ENCODE measurements at regions not wholly inside any gene's neighbourhood (a gene's known extent, or its start where the extent isn't known, plus 50 kb on each side); places are given as distances from the start of the nearest gene placed in this dataset.

DNA sequence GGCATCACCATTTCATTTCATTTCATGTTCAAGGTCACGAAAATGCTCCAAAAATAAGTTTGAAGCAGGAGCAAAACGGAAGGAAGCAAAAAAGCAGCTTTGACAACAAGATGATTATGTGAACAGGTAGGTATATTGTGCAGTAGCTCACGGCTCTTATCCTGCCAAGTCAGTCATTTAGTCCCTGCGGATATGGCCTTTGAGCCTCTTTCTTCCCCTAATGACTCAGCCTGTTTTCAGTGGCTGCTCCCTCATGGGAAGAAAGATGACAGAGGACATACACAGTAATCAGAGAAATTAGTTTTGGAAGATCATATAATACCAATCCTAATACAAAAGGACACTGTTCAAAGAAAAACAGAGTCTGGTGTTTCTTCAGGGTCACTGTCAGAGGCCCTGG lies 155.8 kb upstream of the GRAMD2B start:
- intact Hi-C loops (cut with micrococcal nuclease): no loop called here
- H3K4me1 ChIP-seq: no peaks in the 10 kb centered on the region

DNA sequence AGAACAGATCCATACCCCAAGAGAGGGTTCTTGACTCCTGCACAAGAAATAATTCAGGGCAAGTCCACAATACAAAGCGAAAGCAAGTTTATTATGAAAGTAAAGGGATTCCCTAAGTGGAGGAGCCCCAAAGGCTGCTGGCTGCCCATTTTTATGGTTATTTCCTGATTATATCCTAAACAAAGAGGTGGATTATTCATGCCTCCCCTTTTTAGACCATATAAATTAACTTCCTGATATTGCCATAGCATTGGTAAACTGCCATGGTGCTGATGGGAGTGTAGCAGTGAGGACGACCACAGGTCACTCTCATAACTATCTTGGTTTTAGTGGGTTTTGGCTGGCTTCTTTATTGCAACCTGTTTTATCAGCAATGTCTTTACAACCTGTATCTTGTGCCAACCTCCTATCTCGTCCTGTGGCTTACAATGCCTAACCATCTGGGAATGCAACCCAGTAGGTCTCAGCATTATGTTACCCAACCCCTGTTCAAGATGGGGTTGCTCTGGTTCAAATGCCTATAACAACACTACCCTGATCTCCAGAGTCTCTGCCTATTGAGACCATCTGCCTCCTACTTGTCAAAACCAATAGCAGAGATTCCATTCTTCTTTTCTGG lies 154.4 kb upstream of the GRAMD2B start:
- TF ChIP-seq, protein P1, sequence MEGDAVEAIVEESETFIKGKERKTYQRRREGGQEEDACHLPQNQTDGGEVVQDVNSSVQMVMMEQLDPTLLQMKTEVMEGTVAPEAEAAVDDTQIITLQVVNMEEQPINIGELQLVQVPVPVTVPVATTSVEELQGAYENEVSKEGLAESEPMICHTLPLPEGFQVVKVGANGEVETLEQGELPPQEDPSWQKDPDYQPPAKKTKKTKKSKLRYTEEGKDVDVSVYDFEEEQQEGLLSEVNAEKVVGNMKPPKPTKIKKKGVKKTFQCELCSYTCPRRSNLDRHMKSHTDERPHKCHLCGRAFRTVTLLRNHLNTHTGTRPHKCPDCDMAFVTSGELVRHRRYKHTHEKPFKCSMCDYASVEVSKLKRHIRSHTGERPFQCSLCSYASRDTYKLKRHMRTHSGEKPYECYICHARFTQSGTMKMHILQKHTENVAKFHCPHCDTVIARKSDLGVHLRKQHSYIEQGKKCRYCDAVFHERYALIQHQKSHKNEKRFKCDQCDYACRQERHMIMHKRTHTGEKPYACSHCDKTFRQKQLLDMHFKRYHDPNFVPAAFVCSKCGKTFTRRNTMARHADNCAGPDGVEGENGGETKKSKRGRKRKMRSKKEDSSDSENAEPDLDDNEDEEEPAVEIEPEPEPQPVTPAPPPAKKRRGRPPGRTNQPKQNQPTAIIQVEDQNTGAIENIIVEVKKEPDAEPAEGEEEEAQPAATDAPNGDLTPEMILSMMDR (IDR thresholded peaks at IDR 0.05; ENCODE audit: borderline replicate concordance): no peak
- no peak for DNase-seq
- H3K27me3 ChIP-seq (ENCODE audit: low read depth): no peaks in the 10 kb centered on the region
- H3K4me3 ChIP-seq: no peak overlapping the region
- intact Hi-C loops (cut with micrococcal nuclease): no loop called here
- no peak overlapping the region for H3K27ac ChIP-seq (replicated peaks)
- H3K4me1 ChIP-seq: no peaks in the 10 kb centered on the region
- peaks cover 8% of the 10 kb centered on the region for H3K9me3 ChIP-seq (replicated peaks)
- H3K36me3 ChIP-seq: no peaks in the 10 kb centered on the region

More for the DNA sequence above, 155.8 kb upstream of the GRAMD2B start:
- no peak overlapping the region for H3K27ac ChIP-seq (replicated peaks)
- no peaks in the 10 kb centered on the region for H3K27me3 ChIP-seq (ENCODE audit: low read depth)
- TF ChIP-seq, protein P1 (IDR thresholded peaks at IDR 0.05; ENCODE audit: borderline replicate concordance): no peak
- no peak overlapping the region for H3K4me3 ChIP-seq
- H3K9me3 ChIP-seq (replicated peaks): peaks cover 10% of the 10 kb centered on the region
- no peaks in the 10 kb centered on the region for H3K36me3 ChIP-seq
- DNase-seq: no peak

- no peak overlapping the region for H3K27ac ChIP-seq (replicated peaks)
- DNase-seq: no peak
- no peaks in the 10 kb centered on the region for H3K4me1 ChIP-seq
- no peaks in the 10 kb centered on the region for H3K27me3 ChIP-seq (ENCODE audit: low read depth)
- no peak overlapping the region for H3K4me3 ChIP-seq
- H3K36me3 ChIP-seq: no peaks in the 10 kb centered on the region
- TF ChIP-seq, protein P1 (IDR thresholded peaks at IDR 0.05; ENCODE audit: borderline replicate concordance): no peak
- peaks cover 8% of the 10 kb centered on the region for H3K9me3 ChIP-seq (replicated peaks)
- intact Hi-C loops (cut with micrococcal nuclease): no loop called here
Observed at GRCh38 chr5:126269511-126269910, 153.7 kb upstream of the GRAMD2B start.

- DNase-seq: no peak
- intact Hi-C loops (cut with micrococcal nuclease): no loop called here
- H3K4me1 ChIP-seq: no peaks in the 10 kb centered on the region
- no peak overlapping the region for H3K27ac ChIP-seq (replicated peaks)
- H3K9me3 ChIP-seq (replicated peaks): no peaks in the 10 kb centered on the region
- no peak overlapping the region for H3K4me3 ChIP-seq
- H3K27me3 ChIP-seq (ENCODE audit: low read depth): no peaks in the 10 kb centered on the region
- TF ChIP-seq, protein P1 (IDR thresholded peaks at IDR 0.05; ENCODE audit: borderline replicate concordance): no peak
- no peaks in the 10 kb centered on the region for H3K36me3 ChIP-seq
Observed at GRCh38 chr5:126271141-126271540, 152.1 kb upstream of the GRAMD2B start.

- TF ChIP-seq, protein P1 (IDR thresholded peaks at IDR 0.05; ENCODE audit: borderline replicate concordance): no peak
- Histone ChIP-seq H3K4me1 (no peaks in the 10 kb centered on the region), H3K27me3 (ENCODE audit: low read depth) (no peaks in the 10 kb centered on the region), H3K27ac (replicated peaks) (no peak overlapping the region), H3K4me3 (no peak overlapping the region), H3K9me3 (replicated peaks) (no peaks in the 10 kb centered on the region), H3K36me3 (no peaks in the 10 kb centered on the region)
- intact Hi-C loops (cut with micrococcal nuclease): no loop called here
- no peak for DNase-seq
Observed at GRCh38 chr5:126274076-126274762, 149.0 kb upstream of the GRAMD2B start.

All from left ventricle myocardium inferior (tissue), 1 donor.